ENCODE measurements at regions not wholly inside any gene's neighbourhood (a gene's known extent, or its start where the extent isn't known, plus 50 kb on each side); places are given as distances from the start of the nearest gene placed in this dataset.

- FAIRE-seq (peak; percentile 55), DNase-seq (ENCODE audit: low read depth, low spot score) (peak; percentile 91)
- ChIA-PET CTCF (interaction anchor here (0.8 to 2.9 kb wide), 16 partner anchors 16 to 272 kb away, joined by 3 to 17 read pairs (median 3); partner anchors contain the start of gene TBX18), POLR2A (interaction anchor here (0.5 kb wide), 1 partner anchor 271 kb away, joined by 3 read pairs; no protein-coding TSS in a partner anchor)
- no peaks in the 10 kb centered on the region for H3K9me3 ChIP-seq (replicated peaks; ENCODE audit: control insufficient read depth, insufficient read depth, low read length)
- BruUV-seq (replicated peaks): TSS peak; percentile 54
- H3K4me1 ChIP-seq (ENCODE audit: control insufficient read depth, extremely low read depth, insufficient read depth, low read length): peaks cover 28% of the 10 kb centered on the region
- H3K36me3 ChIP-seq (ENCODE audit: control insufficient read depth in 2 of 2, extremely low read depth in 1 of 2, insufficient read depth in 2 of 2, low read length in 2 of 2): no peaks in the 10 kb centered on the region
- H3K4me3 ChIP-seq (replicated peaks in 1 of 3; ENCODE audit: insufficient read depth in 1 of 3, low read depth in 1 of 3, low read length in 3 of 3): no peak overlapping the region
- no peaks in the 10 kb centered on the region for H3K79me2 ChIP-seq (ENCODE audit: control insufficient read depth, insufficient read depth, low read length)
- dilution Hi-C loops (cut with MboI; ENCODE audit: extremely low pct_ligation_motif_present, low sequenced_read_pairs): no loop called here
- H3K9me1 ChIP-seq (replicated peaks; ENCODE audit: control insufficient read depth, extremely low read depth, insufficient read depth, low read length): no peaks in the 10 kb centered on the region
- H2AFZ ChIP-seq (ENCODE audit: low read depth, low read length): peak overlapping the region; percentile 74
- H3K9ac ChIP-seq (replicated peaks; ENCODE audit: extremely low read depth, insufficient read depth, low read length): peak overlapping the region; percentile 45
- H3K27ac ChIP-seq (ENCODE audit: insufficient read depth, low read depth, low read length): peak overlapping the region; percentile 87
- peak overlapping the region; percentile 45 for H3K4me2 ChIP-seq (ENCODE audit: insufficient read depth, low read length)
- H3K27me3 ChIP-seq (ENCODE audit: control insufficient read depth in 2 of 2, insufficient read depth in 2 of 2, low read length in 2 of 2): no peaks in the 10 kb centered on the region
- intact Hi-C loops (cut with micrococcal nuclease): loop anchor here (1.0 to 2.0 kb wide), 3 partner anchors 64 to 272 kb away; partner anchors contain the start of gene TBX18
- no peaks in the 10 kb centered on the region for H4K20me1 ChIP-seq (replicated peaks; ENCODE audit: control insufficient read depth, extremely low read depth, insufficient read depth, low read length)
- no peak for TF ChIP-seq MAX (IDR thresholded peaks at IDR 0.05; ENCODE audit: insufficient read depth, insufficient read length)
- peak; percentile 54 for TF ChIP-seq POLR2AphosphoS5 (IDR thresholded peaks at IDR 0.05; ENCODE audit: insufficient read depth, low read depth, low read length)
- TF ChIP-seq CTCF (IDR thresholded peaks at IDR 0.05; ENCODE audit: extremely low read depth in 1 of 2, insufficient read depth in 1 of 2, low read depth in 1 of 2, low read length in 2 of 2): no peak
- TF ChIP-seq POLR2A (IDR thresholded peaks at IDR 0.05; ENCODE audit: low read depth, low read length): peak; percentile 50
- TF ChIP-seq MYC (IDR thresholded peaks at IDR 0.05; ENCODE audit: low read depth, low read length): peak; percentile 48
- TF ChIP-seq GATA2 (IDR thresholded peaks at IDR 0.05; ENCODE audit: insufficient read depth, insufficient read length, low read depth, low read length): peak; percentile 68
- no peak for TF ChIP-seq JUN (IDR thresholded peaks at IDR 0.05; ENCODE audit: borderline replicate concordance, insufficient read depth, insufficient read length, low read depth)
Measured at GRCh38 chr6:84492241-84493165, 265.1 kb upstream of the CEP162 start.
